HepG2 (cell line): ENCODE measurements at regions not wholly inside any gene's neighbourhood (a gene's known extent, or its start where the extent isn't known, plus 50 kb on each side); places are given as distances from the start of the nearest gene placed in this dataset.

Experiments
- ATAC-seq: fragments of 200-7000 bp; cut with Tn5 transposase; 3 replicates; pipeline ENCODE4 v1.9.1; 2020; ENCODE audit warnings: mild to moderate bottlenecking, moderate library complexity
- BruUV-seq: library from RNA; stranded (reverse); fragments of 400-500 nt; replicated peaks from 2 replicates; lab custom pipeline; 2021; lab: Mats Ljungman, UMichigan
- CTCF ChIA-PET: fragments of 300-600 bp; formaldehyde crosslinking; extraction: SDS; loops from one replicate; lab custom pipeline; 2021; ENCODE audit warnings: low total read pairs, inconsistent platforms, low intra/inter-chr PET ratio; lab: Yijun Ruan, JAX
- POLR2A ChIA-PET: fragments of 350-600 bp; sonication (Branson Sonifier 250); formaldehyde crosslinking; loops from one replicate; lab custom pipeline; 2020; ENCODE audit warnings: antibody characterized with exemption, inconsistent platforms; lab: Yijun Ruan, JAX
- DNase-seq: peaks from one replicate; pipeline ENCODE4 v3.0.0-alpha.2; 2015; ENCODE audit warnings: low spot score
- FAIRE-seq: peaks from 3 replicates; lab custom pipeline; 2011; peaks lifted over from hg19 to GRCh38; lab: Jason Lieb, UNC
- H2AFZ ChIP-seq: one replicate; pipeline ENCODE4 v1.6.1; 2011; ENCODE audit warnings: low read length, inconsistent platforms
- H3K27ac ChIP-seq: fragments of 300-600 bp; 3 replicates; pipeline ENCODE4 v1.8.0; 2011; ENCODE audit warnings: mixed run types, mild to moderate bottlenecking, mixed read lengths, low read length, inconsistent platforms; ENCODE audit not compliant: insufficient read depth; ENCODE audit errors: extremely low read length
- H3K27me3 ChIP-seq, 2 experiments: fragments of 200-600 bp in 1 of 2; 2 replicates in 1 of 2; 3 replicates in 1 of 2; pipeline versions ENCODE4 v1.6.0 to v1.8.0; 2011; ENCODE audit warnings: low read length in 2 of 2, mild to moderate bottlenecking in 2 of 2, moderate library complexity in 2 of 2, inconsistent platforms in 1 of 2; ENCODE audit not compliant: insufficient read depth in 2 of 2, control insufficient read depth in 1 of 2
- H3K36me3 ChIP-seq, 2 experiments: fragments of 200-600 bp in 1 of 2; replicated peaks in 1 of 2; 2 replicates in 1 of 2; 3 replicates in 1 of 2; pipeline versions ENCODE4 v1.5.1 to v1.8.0; 2011; ENCODE audit warnings: low read length in 2 of 2, inconsistent platforms in 1 of 2; ENCODE audit not compliant: insufficient read depth in 2 of 2, control insufficient read depth in 1 of 2
- H3K4me1 ChIP-seq: 2 replicates; pipeline ENCODE4 v1.5.1; 2012; ENCODE audit warnings: low read length, inconsistent platforms; ENCODE audit not compliant: insufficient read depth
- H3K4me2 ChIP-seq: 2 replicates; pipeline ENCODE4 v1.6.0; 2011; ENCODE audit warnings: low read depth, low read length, inconsistent platforms
- H3K4me3 ChIP-seq, 3 experiments: fragments of 200-600 bp in 1 of 3; sonication (generic), shearing (Covaris generic) in 1 of 3; replicated peaks in 1 of 3; 2 replicates each; pipeline ENCODE4 v1.5.1; 2011 to 2016; ENCODE audit warnings: low read length in 3 of 3, inconsistent platforms in 2 of 3, low read depth in 2 of 3, mild to moderate bottlenecking in 2 of 3, control low read depth in 1 of 3, mixed read lengths in 1 of 3; ENCODE audit not compliant: insufficient read depth in 1 of 3
- H3K79me2 ChIP-seq: one replicate; pipeline ENCODE4 v1.6.1; 2011; ENCODE audit warnings: low read length, inconsistent platforms; ENCODE audit not compliant: insufficient read depth
- H3K9ac ChIP-seq: 2 replicates; pipeline ENCODE4 v1.6.0; 2011; ENCODE audit warnings: mild to moderate bottlenecking, low read depth, low read length, inconsistent platforms; ENCODE audit not compliant: insufficient read depth
- H3K9me3 ChIP-seq: 2 replicates; pipeline ENCODE4 v1.5.1; 2012; ENCODE audit warnings: mild to moderate bottlenecking, low read length
- H4K20me1 ChIP-seq: 2 replicates; pipeline ENCODE4 v1.6.0; 2011; ENCODE audit warnings: inconsistent platforms, mild to moderate bottlenecking, low read length, moderate library complexity; ENCODE audit not compliant: insufficient read depth
- ARID3A ChIP-seq: IDR thresholded peaks from 2 replicates; pipeline ENCODE4 v1.6.1; 2012; ENCODE audit warnings: low read depth, low read length, improper control_type of control experiment
- CHD4 ChIP-seq: fragments of 200-600 bp; sonication (generic); IDR thresholded peaks from 2 replicates; pipeline ENCODE4 v1.7.0; 2017; ENCODE audit warnings: mild to moderate bottlenecking, low read length, borderline replicate concordance
- CREB1 ChIP-seq, 2 experiments: fragments of 450-650 bp in 1 of 2; IDR thresholded peaks; 2 replicates each; pipeline ENCODE4 v1.6.1; 2016 to 2017; ENCODE audit warnings: control low read depth in 1 of 2, mild to moderate bottlenecking in 1 of 2, missing compliant biosample characterization in 1 of 2, missing genetic modification characterization in 1 of 2
- E2F2 ChIP-seq: sonication (generic); formaldehyde crosslinking; IDR thresholded peaks from 2 replicates; pipeline ENCODE4 v1.4.0; 2020; ENCODE audit warnings: missing genetic modification reagents, borderline replicate concordance
- GTF2F1 ChIP-seq: fragments of 150-350 bp; IDR thresholded peaks from 2 replicates; pipeline ENCODE4 v1.6.1; 2014; ENCODE audit warnings: low read length
- NCOA1 ChIP-seq: sonication (generic); formaldehyde crosslinking; IDR thresholded peaks from 2 replicates; pipeline ENCODE4 v1.9.0; 2021; ENCODE audit warnings: missing genetic modification reagents
- PAF1 ChIP-seq: IDR thresholded peaks from 2 replicates; pipeline ENCODE4 v1.6.1; 2016; ENCODE audit warnings: missing genetic modification reagents, missing compliant biosample characterization
- RELA ChIP-seq: sonication (generic); formaldehyde crosslinking; IDR thresholded peaks from 2 replicates; pipeline ENCODE4 v1.4.0; 2020; ENCODE audit warnings: missing genetic modification reagents
- SAP130 ChIP-seq: IDR thresholded peaks from 2 replicates; pipeline ENCODE4 v1.6.1; 2016; ENCODE audit warnings: low read depth
- SIX4 ChIP-seq: sonication (generic); formaldehyde crosslinking; IDR thresholded peaks from 2 replicates; pipeline ENCODE4 v1.4.0; 2020; ENCODE audit warnings: missing genetic modification reagents
- TCF7 ChIP-seq: sonication (generic); IDR thresholded peaks from 2 replicates; pipeline ENCODE4 v1.6.1; 2016; ENCODE audit warnings: antibody characterized with exemption, low read depth
- TFAP4 ChIP-seq: sonication (generic); IDR thresholded peaks from 2 replicates; pipeline ENCODE4 v1.6.1; 2016; ENCODE audit warnings: low read depth, borderline replicate concordance
- TMF1 ChIP-seq: sonication (generic); formaldehyde crosslinking; IDR thresholded peaks from 2 replicates; pipeline ENCODE4 v1.8.1; 2022; ENCODE audit warnings: low read depth, missing genetic modification reagents
- U2AF1 ChIP-seq: fragments of 200-400 bp; formaldehyde crosslinking; optimal IDR thresholded peaks from 2 replicates; pipeline ENCODE3; 2017; ENCODE audit warnings: mild to moderate bottlenecking, low read depth, low read length
- ZBTB26 ChIP-seq: IDR thresholded peaks from 2 replicates; pipeline ENCODE4 v1.6.1; 2016; ENCODE audit warnings: missing compliant biosample characterization, missing genetic modification reagents, borderline replicate concordance
- ZNF616 ChIP-seq: sonication (generic); formaldehyde crosslinking; IDR thresholded peaks from 2 replicates; pipeline ENCODE4 v1.5.0; 2020; ENCODE audit warnings: low read depth, mild to moderate bottlenecking, missing genetic modification reagents
- ZNF629 ChIP-seq: sonication (generic); formaldehyde crosslinking; conservative IDR thresholded peaks from 2 replicates; pipeline ENCODE4 v1.5.0; 2020; ENCODE audit warnings: missing genetic modification reagents
- ZNF839 ChIP-seq: sonication (generic); formaldehyde crosslinking; IDR thresholded peaks from 2 replicates; pipeline ENCODE4 v1.4.0; 2020; ENCODE audit warnings: missing genetic modification reagents, mild to moderate bottlenecking, borderline replicate concordance
- WGBS: methylation state at CpG from one replicate; pipeline ENCODE4 v1.1.6; 2017; ENCODE audit warnings: low lambda C conversion rate; 5-methylcytosine and 5-hydroxymethylcytosine counted together
- in situ Hi-C: cut with HindIII; loops from 2 replicates; pipeline ENCODE4 v1.10.0; 2017; ENCODE audit warnings: low pct_unique_long_range_greater_than_20kb; ENCODE audit not compliant: extremely low pct_ligation_motif_present
- intact Hi-C: fragments of 100-400 bp; cut with micrococcal nuclease; formaldehyde crosslinking; loops from one replicate; pipeline ENCODE4 v1.10.0; 2022; ENCODE audit not compliant: unreplicated experiment

GRCh38 chr4:24671849-24672248 is 87.5 kb upstream of the DHX15 start:
- H4K20me1 ChIP-seq = no peaks in the 10 kb centered on the region
- H3K4me1 ChIP-seq = no peaks in the 10 kb centered on the region
- no TSS peak for BruUV-seq
- no peaks in the 10 kb centered on the region for H3K36me3 ChIP-seq
- WGBS = 76% methylated on average over 7 of the region's 7 CpGs
- no peak overlapping the region for H3K9ac ChIP-seq
- no peak overlapping the region for H3K27ac ChIP-seq
- H2AFZ ChIP-seq = no peak overlapping the region
- no peaks in the 10 kb centered on the region for H3K79me2 ChIP-seq
- no peaks in the 10 kb centered on the region for H3K27me3 ChIP-seq
- intact Hi-C loops = no loop called here
- ATAC-seq (no peak), FAIRE-seq (no peak)
- ChIA-PET POLR2A (no interaction called here), CTCF (no interaction called here)
- H3K4me3 ChIP-seq = no peak overlapping the region
- in situ Hi-C loops = no loop called here
- TF ChIP-seq ARID3A = no peak
- no peak for TF ChIP-seq CHD4
- TF ChIP-seq ZNF839 (CRISPR knock-in tag) = no peak
- TF ChIP-seq SIX4 = no peak
- no peak for TF ChIP-seq ZNF629 (CRISPR knock-in tag)
- TF ChIP-seq SAP130 (CRISPR knock-in tag) = no peak
- no peak for TF ChIP-seq U2AF1
- no peak for TF ChIP-seq TFAP4
- TF ChIP-seq ZNF616 (CRISPR knock-in tag) = no peak
- TF ChIP-seq PAF1 (CRISPR knock-in tag) = no peak
- TF ChIP-seq ZBTB26 (CRISPR knock-in tag) = no peak
- TF ChIP-seq E2F2 (CRISPR knock-in tag) = no peak
- no peak for TF ChIP-seq GTF2F1
- no peak for TF ChIP-seq NCOA1 (CRISPR knock-in tag)
- TF ChIP-seq RELA = no peak
- no peak for TF ChIP-seq TMF1 (CRISPR knock-in tag)
- TF ChIP-seq TCF7 = no peak
- TF ChIP-seq CREB1 (IDR thresholded peaks at IDR 0.05) = no peak
- TF ChIP-seq CREB1 (CRISPR knock-in tag; IDR thresholded peaks at IDR 0.05) = no peak
- TF ChIP-seq, all 625 proteins: peak for 0
- H3K4me2 ChIP-seq = no peak overlapping the region
- DNase-seq = no peak
- H3K9me3 ChIP-seq = no peaks in the 10 kb centered on the region
